ENCODE measurements at regions not wholly inside any gene's neighbourhood (a gene's known extent, or its start where the extent isn't known, plus 50 kb on each side); places are given as distances from the start of the nearest gene placed in this dataset.

- no peaks in the 10 kb centered on the region for H3K9me3 Mint-ChIP-seq (ENCODE audit: low read depth)
- no peaks in the 10 kb centered on the region for H3K36me3 Mint-ChIP-seq (ENCODE audit: insufficient read depth)
- TF ChIP-seq CTCF (IDR thresholded peaks at IDR 0.05; ENCODE audit: unreplicated experiment): no peak
- no peak overlapping the region for H3K27ac Mint-ChIP-seq
- peaks cover 4% of the 10 kb centered on the region for H3K4me1 Mint-ChIP-seq (ENCODE audit: low read depth)
- H3K4me3 Mint-ChIP-seq (ENCODE audit: low read depth): no peak overlapping the region
- no peaks in the 10 kb centered on the region for H3K27me3 Mint-ChIP-seq
- no peak for DNase-seq (ENCODE audit: low spot score, unreplicated experiment)
These were observed 190.9 kb upstream of the ADGRL4 start for GRCh38 chr1:79197421-79197820.

GRCh38 chr1:79196211-79196610, 189.7 kb upstream of the ADGRL4 start:
- no peak for DNase-seq (ENCODE audit: low spot score, unreplicated experiment)
- Mint-ChIP-seq H3K4me3 (ENCODE audit: low read depth) (no peak overlapping the region), H3K36me3 (ENCODE audit: insufficient read depth) (no peaks in the 10 kb centered on the region), H3K27me3 (no peaks in the 10 kb centered on the region), H3K27ac (no peak overlapping the region), H3K4me1 (ENCODE audit: low read depth) (peaks cover 4% of the 10 kb centered on the region), H3K9me3 (ENCODE audit: low read depth) (no peaks in the 10 kb centered on the region)
- no peak for TF ChIP-seq CTCF (IDR thresholded peaks at IDR 0.05; ENCODE audit: unreplicated experiment)

GRCh38 chr1:79193211-79194079, 186.9 kb upstream of the ADGRL4 start:
- no peak for TF ChIP-seq CTCF (IDR thresholded peaks at IDR 0.05; ENCODE audit: unreplicated experiment)
- H3K36me3 Mint-ChIP-seq (ENCODE audit: insufficient read depth): no peaks in the 10 kb centered on the region
- no peaks in the 10 kb centered on the region for H3K9me3 Mint-ChIP-seq (ENCODE audit: low read depth)
- H3K27ac Mint-ChIP-seq: no peak overlapping the region
- no peaks in the 10 kb centered on the region for H3K27me3 Mint-ChIP-seq
- no peak overlapping the region for H3K4me3 Mint-ChIP-seq (ENCODE audit: low read depth)
- peaks cover 4% of the 10 kb centered on the region for H3K4me1 Mint-ChIP-seq (ENCODE audit: low read depth)
- DNase-seq (ENCODE audit: low spot score, unreplicated experiment): no peak

GRCh38 chr1:79190074-79190473, 183.5 kb upstream of the ADGRL4 start:
- H3K9me3 Mint-ChIP-seq (ENCODE audit: low read depth): no peaks in the 10 kb centered on the region
- no peaks in the 10 kb centered on the region for H3K27me3 Mint-ChIP-seq
- no peak overlapping the region for H3K4me3 Mint-ChIP-seq (ENCODE audit: low read depth)
- no peaks in the 10 kb centered on the region for H3K36me3 Mint-ChIP-seq (ENCODE audit: insufficient read depth)
- no peak for DNase-seq (ENCODE audit: low spot score, unreplicated experiment)
- no peak for TF ChIP-seq CTCF (IDR thresholded peaks at IDR 0.05; ENCODE audit: unreplicated experiment)
- H3K27ac Mint-ChIP-seq: no peak overlapping the region
- H3K4me1 Mint-ChIP-seq (ENCODE audit: low read depth): peaks cover 4% of the 10 kb centered on the region

- Mint-ChIP-seq H3K4me1 (ENCODE audit: low read depth) (peaks cover 2% of the 10 kb centered on the region), H3K27me3 (no peaks in the 10 kb centered on the region), H3K27ac (no peak overlapping the region), H3K9me3 (ENCODE audit: low read depth) (no peaks in the 10 kb centered on the region), H3K4me3 (ENCODE audit: low read depth) (no peak overlapping the region), H3K36me3 (ENCODE audit: insufficient read depth) (no peaks in the 10 kb centered on the region)
- DNase-seq (ENCODE audit: low spot score, unreplicated experiment): no peak
- TF ChIP-seq CTCF (IDR thresholded peaks at IDR 0.05; ENCODE audit: unreplicated experiment): no peak
These were observed 181.8 kb upstream of the ADGRL4 start for GRCh38 chr1:79188337-79188736.
